IPS-18a (cell line): ENCODE measurements at regions not wholly inside any gene's neighbourhood (a gene's known extent, or its start where the extent isn't known, plus 50 kb on each side); places are given as distances from the start of the nearest gene placed in this dataset.

Source experiments
- H3K27ac ChIP-seq: one replicate; pipeline ENCODE4 v1.5.1; 2013; ENCODE audit warnings: low read length
- H3K27me3 ChIP-seq: one replicate; pipeline ENCODE4 v1.6.1; 2013; ENCODE audit warnings: mild to moderate bottlenecking, low read length; ENCODE audit not compliant: control insufficient read depth, insufficient read depth
- H3K36me3 ChIP-seq: one replicate; pipeline ENCODE4 v1.6.1; 2013; ENCODE audit warnings: low read depth, low read length; ENCODE audit not compliant: control insufficient read depth
- H3K4me1 ChIP-seq: one replicate; pipeline ENCODE4 v1.6.1; 2013; ENCODE audit warnings: low read depth, low read length; ENCODE audit not compliant: control insufficient read depth
- H3K4me3 ChIP-seq: one replicate; pipeline ENCODE4 v1.5.1; 2013; ENCODE audit warnings: low read length
- H3K9ac ChIP-seq: one replicate; pipeline ENCODE4 v1.6.1; 2013; ENCODE audit warnings: mild to moderate bottlenecking, low read length, moderate library complexity
- H3K9me3 ChIP-seq: one replicate; pipeline ENCODE4 v1.6.1; 2013; ENCODE audit warnings: low read depth, low read length; ENCODE audit not compliant: control insufficient read depth

DNA sequence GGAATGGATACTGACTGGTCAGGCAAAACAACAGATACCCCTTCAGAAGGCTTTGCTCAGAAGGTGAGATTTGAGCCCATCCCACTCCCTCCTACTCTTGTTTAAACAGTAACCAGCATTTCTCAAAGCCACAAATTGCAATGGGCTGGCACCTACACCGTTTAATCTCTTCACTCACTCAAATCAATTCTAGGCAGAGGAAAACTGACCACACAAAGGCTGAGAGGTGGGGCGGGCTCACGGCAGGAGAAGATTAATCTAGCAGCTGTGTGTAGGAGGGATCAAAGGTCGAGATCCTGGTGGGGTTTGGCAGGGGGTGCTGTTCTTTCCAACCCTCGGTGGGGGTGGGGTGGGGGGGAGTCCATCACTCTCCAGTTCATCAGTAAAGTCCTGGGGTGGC, 622.4 kb downstream of the BCOR start:
- Histone ChIP-seq H3K36me3 (no peaks in the 10 kb centered on the region), H3K9ac (no peak overlapping the region), H3K9me3 (no peaks in the 10 kb centered on the region), H3K4me3 (no peak overlapping the region), H3K27me3 (no peaks in the 10 kb centered on the region), H3K4me1 (peaks cover 8% of the 10 kb centered on the region), H3K27ac (no peak overlapping the region)

- H3K36me3 ChIP-seq = no peaks in the 10 kb centered on the region
- no peak overlapping the region for H3K9ac ChIP-seq
- H3K9me3 ChIP-seq = no peaks in the 10 kb centered on the region
- H3K4me1 ChIP-seq = peaks cover 8% of the 10 kb centered on the region
- no peak overlapping the region for H3K4me3 ChIP-seq
- H3K27ac ChIP-seq = no peak overlapping the region
- H3K27me3 ChIP-seq = no peaks in the 10 kb centered on the region
Observed at GRCh38 chrX:39476604-39477021, 621.1 kb downstream of the BCOR start.

DNA sequence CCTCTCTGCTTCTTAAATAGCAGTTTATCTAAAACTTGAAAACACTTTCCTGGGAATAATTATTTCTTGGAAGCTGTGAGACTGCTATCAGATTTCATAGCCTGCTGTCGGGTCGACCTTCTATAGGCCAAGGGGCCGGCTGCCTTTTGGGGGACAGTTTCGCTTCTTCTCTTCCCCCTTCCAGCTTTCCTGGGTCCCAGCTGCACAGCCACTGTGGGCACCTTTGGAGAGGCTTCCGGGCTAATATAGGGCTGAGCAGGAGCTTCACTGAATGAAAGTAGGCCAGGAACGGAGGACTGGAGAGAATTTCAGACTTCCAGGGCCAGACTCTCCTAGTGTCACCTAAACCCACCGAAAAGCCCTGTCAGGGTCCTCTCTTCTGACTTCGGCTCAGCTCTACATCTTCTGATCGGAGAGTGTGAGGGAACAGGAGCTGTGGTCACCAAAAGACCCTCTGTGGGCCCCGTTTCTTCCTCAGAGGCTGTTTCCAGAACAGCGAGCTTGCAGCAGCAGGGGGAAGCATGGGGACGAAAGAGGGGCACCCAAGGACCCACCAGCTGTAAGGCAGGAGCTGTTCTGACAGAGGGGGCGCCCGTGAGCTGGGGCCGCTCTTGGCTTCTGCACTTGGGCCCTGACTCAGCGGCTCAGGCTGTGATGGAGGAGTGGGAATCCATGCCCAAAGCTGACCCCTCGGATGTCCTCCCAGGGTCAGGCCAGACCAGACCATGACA, 620.6 kb downstream of the BCOR start:
- Histone ChIP-seq H3K27ac (no peak overlapping the region), H3K36me3 (no peaks in the 10 kb centered on the region), H3K4me3 (no peak overlapping the region), H3K9ac (no peak overlapping the region), H3K27me3 (no peaks in the 10 kb centered on the region), H3K9me3 (no peaks in the 10 kb centered on the region), H3K4me1 (peaks cover 8% of the 10 kb centered on the region)

DNA sequence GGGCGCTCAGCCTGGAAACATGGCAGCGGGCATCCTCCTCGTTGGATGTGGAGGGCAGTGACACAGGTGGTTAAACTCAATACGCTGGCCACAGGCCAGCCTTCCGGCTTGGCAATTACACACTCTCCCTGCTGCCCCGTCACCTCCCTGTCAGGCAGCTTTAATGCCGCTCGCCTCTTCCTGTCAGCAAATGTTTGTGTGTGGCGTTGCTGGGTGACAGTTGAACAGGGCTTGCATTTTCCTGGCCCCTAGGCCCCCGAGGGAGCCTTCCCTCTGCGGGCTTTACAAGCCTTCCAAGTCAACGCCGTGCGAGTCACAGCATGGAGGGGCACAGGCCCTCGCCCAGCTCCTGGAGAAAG, 620.0 kb downstream of the BCOR start:
- Histone ChIP-seq H3K4me1 (peaks cover 8% of the 10 kb centered on the region), H3K27ac (no peak overlapping the region), H3K36me3 (no peaks in the 10 kb centered on the region), H3K27me3 (no peaks in the 10 kb centered on the region), H3K9ac (no peak overlapping the region), H3K4me3 (no peak overlapping the region), H3K9me3 (no peaks in the 10 kb centered on the region)

DNA sequence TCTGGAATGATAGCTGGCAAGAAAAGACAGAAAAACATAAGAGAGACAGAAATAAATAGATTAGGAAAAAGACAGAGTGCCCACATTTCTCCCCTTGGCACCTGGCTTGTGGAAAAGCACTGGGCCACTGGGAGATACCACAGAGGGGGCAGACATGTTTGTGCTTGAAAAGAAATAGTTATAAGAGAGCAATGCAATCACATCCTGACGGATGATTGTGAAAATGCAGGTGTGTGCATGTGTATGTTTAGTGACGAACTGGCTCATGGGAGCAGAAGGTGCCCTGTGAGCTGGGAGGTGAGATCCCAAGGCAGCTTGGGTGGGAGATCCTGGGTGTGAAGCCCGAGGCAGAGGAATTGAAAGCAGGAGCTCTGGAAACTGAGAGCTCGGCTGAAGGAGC, 617.9 kb downstream of the BCOR start:
- Histone ChIP-seq H3K9ac (no peak overlapping the region), H3K9me3 (no peaks in the 10 kb centered on the region), H3K4me1 (peaks cover 20% of the 10 kb centered on the region), H3K4me3 (no peak overlapping the region), H3K27ac (no peak overlapping the region), H3K27me3 (no peaks in the 10 kb centered on the region), H3K36me3 (no peaks in the 10 kb centered on the region)

DNA sequence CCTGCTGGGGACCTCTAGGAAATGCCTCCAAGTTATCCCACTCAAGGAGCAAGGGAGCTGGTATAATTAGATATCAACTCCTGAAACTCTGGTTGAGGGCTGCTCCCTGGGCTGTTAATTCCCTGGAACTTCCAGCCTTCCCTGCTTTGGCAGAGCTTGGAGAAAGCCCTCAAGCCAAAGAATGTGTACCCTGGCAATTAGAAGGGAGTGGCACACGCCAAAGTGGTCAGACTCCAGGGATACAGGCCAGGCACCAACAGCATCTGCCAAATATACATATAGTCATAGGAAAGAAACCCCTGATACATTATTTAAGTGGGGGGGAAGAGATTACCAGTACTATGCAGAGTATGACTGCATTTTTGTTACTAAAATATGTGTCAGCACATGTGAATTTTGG, 616.8 kb downstream of the BCOR start:
- Histone ChIP-seq H3K9me3 (no peaks in the 10 kb centered on the region), H3K4me1 (peaks cover 23% of the 10 kb centered on the region), H3K4me3 (no peak overlapping the region), H3K36me3 (no peaks in the 10 kb centered on the region), H3K27ac (no peak overlapping the region), H3K27me3 (no peaks in the 10 kb centered on the region), H3K9ac (no peak overlapping the region)

- no peaks in the 10 kb centered on the region for H3K27me3 ChIP-seq
- no peak overlapping the region for H3K9ac ChIP-seq
- H3K9me3 ChIP-seq = no peaks in the 10 kb centered on the region
- no peak overlapping the region for H3K27ac ChIP-seq
- peaks cover 23% of the 10 kb centered on the region for H3K4me1 ChIP-seq
- H3K4me3 ChIP-seq = no peak overlapping the region
- H3K36me3 ChIP-seq = no peaks in the 10 kb centered on the region
Observed at GRCh38 chrX:39481621-39482020, 616.1 kb downstream of the BCOR start.

DNA sequence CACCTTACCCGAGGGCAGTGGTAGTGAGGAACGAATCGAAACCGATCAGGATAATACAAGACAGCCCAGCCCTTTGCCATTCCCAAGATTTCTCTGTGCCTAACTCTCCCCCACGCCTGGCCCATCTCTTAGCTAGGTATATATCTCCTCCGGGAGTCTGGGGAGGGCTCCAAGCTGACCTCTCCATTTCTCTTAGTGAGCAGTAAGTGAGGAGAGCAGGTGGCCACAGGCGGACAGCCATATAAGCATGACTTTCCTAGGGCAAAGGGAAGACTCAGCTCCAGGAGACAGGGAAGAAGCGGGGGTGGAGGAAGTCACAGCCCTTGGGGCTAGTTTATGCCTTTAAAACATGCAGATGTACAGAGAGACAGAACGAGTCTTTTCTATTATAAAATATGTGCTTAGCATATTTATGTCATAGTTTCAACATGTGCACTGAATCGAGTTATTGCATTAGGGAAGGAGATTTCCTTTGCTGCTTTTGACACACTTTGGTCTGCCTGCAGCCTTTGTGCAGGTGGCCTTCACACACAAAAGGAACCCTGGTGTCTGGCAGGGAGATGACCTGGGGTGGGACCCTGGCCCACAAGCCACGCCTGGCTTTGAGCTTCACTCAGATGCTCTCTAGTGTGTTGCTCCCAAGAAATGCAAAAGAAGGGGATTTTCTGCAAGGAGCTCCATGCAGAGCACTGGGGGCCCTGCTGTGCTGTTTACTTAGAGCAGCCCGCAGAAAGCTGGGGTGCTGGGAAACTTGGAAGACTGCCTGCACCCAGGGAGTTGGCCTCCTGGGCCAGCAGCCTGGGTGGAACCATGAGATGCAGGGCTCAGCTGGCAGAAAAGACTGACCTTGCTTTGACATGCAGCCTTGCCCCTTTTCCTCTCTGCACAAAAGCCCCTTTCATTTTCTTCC, 613.3 kb downstream of the BCOR start:
- Histone ChIP-seq H3K9ac (no peak overlapping the region), H3K4me3 (no peak overlapping the region), H3K4me1 (peaks cover 18% of the 10 kb centered on the region), H3K27me3 (no peaks in the 10 kb centered on the region), H3K27ac (no peak overlapping the region), H3K36me3 (no peaks in the 10 kb centered on the region), H3K9me3 (no peaks in the 10 kb centered on the region)

GRCh38 chrX:39487166-39487968, 610.4 kb downstream of the BCOR start:
- H3K9ac ChIP-seq = no peak overlapping the region
- H3K36me3 ChIP-seq = no peaks in the 10 kb centered on the region
- no peak overlapping the region for H3K27ac ChIP-seq
- H3K4me3 ChIP-seq = no peak overlapping the region
- peaks cover 18% of the 10 kb centered on the region for H3K4me1 ChIP-seq
- H3K27me3 ChIP-seq = no peaks in the 10 kb centered on the region
- H3K9me3 ChIP-seq = no peaks in the 10 kb centered on the region

DNA sequence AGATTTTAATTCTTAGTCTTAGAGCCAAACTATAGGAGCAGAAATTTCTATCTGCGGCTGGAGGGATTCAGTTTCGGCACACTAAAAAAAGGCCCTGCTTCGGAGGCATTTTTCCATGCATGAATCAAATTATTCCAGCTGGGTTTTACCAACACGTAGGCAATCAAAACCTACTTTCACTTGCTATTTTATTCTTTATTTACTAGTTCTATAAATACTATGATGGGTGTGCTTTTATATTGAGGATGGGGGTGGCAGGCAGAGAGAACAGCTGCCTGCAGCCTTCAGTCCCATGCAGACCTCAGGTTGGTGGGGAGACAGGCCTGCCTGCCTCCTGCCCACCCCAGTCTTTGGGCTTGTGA, 609.8 kb downstream of the BCOR start:
- Histone ChIP-seq H3K4me3 (no peak overlapping the region), H3K9me3 (no peaks in the 10 kb centered on the region), H3K27me3 (no peaks in the 10 kb centered on the region), H3K4me1 (peaks cover 18% of the 10 kb centered on the region), H3K9ac (no peak overlapping the region), H3K36me3 (no peaks in the 10 kb centered on the region), H3K27ac (no peak overlapping the region)

- no peaks in the 10 kb centered on the region for H3K27me3 ChIP-seq
- H3K27ac ChIP-seq = no peak overlapping the region
- no peak overlapping the region for H3K4me3 ChIP-seq
- H3K36me3 ChIP-seq = no peaks in the 10 kb centered on the region
- no peaks in the 10 kb centered on the region for H3K9me3 ChIP-seq
- H3K9ac ChIP-seq = no peak overlapping the region
- H3K4me1 ChIP-seq = no peaks in the 10 kb centered on the region
Observed at GRCh38 chrX:39491548-39492297, 606.0 kb downstream of the BCOR start.
